ENCODE measurements at regions not wholly inside any gene's neighbourhood (a gene's known extent, or its start where the extent isn't known, plus 50 kb on each side); places are given as distances from the start of the nearest gene placed in this dataset.
A peak's percentile ranks its signal among the peaks of the same experiment; 100 is the strongest.

DNA sequence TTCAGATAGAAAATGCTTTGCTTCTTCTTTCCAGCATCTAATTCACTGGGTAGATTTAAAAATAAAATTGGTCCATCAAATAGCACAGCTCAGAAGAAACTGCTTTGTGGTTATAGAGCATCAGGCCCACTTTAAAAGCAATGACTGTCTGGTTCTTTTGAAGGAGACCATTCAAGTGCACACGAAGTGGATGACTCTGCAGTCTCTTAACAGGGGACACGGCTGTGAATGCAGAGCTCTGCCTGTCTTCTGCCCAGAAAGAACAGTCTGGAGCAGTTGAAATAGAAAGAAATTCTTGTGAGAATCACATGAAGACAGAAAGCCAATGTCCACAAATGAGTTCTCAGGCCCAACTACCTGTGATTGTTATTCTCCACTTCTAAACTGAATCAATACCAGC, 138.7 kb upstream of the PLEKHA5 start:
- Histone ChIP-seq H3F3A (ENCODE audit: insufficient read depth, low read length, poor library complexity, severe bottlenecking) (no peaks in the 10 kb centered on the region), H3K79me2 (replicated peaks; ENCODE audit: insufficient read depth, low read length) (no peaks in the 10 kb centered on the region), H3K9me3 (ENCODE audit: low read length) (no peaks in the 10 kb centered on the region), H3K9ac (ENCODE audit: low read length) (no peak overlapping the region), H4K20me1 (ENCODE audit: insufficient read depth) (no peaks in the 10 kb centered on the region), H3K27ac (ENCODE audit: low read length) (no peak overlapping the region), H3K4me3 (ENCODE audit: low read length) (no peak overlapping the region), H3K36me3 (ENCODE audit: insufficient read depth, low read length) (no peaks in the 10 kb centered on the region), H3K4me2 (ENCODE audit: low read length) (no peak overlapping the region), H2AFZ (ENCODE audit: low read depth, low read length) (no peak overlapping the region), H3K27me3 (ENCODE audit: insufficient read depth, low read depth, low read length) (no peaks in the 10 kb centered on the region), H3K9me2 (ENCODE audit: insufficient read depth, low read length) (no peaks in the 10 kb centered on the region)
- TF ChIP-seq MXI1 (conservative IDR thresholded peaks at IDR 0.05; ENCODE audit: poor library complexity, severe bottlenecking) (no peak), POLR2AphosphoS5 (IDR thresholded peaks at IDR 0.05) (peak; percentile 27)

DNA sequence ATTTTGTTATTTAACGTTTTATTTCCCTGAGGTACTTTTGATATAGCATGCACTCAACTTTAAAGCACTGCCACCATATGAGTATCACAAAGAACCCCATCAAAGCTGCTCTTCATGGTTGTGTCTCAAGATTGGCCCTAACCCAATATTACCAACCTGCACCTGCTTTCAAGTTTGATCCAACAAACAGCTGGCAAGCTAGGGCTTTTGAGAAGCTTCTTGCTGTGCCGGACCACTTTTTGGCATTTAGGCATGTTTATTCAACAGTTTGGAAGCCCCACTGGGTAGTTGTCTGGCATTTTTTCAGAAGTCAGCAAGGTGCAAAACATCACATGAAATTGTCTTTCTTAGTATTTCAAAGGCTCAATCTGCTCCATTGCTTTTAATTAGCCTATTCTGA, 137.2 kb upstream of the PLEKHA5 start:
- Histone ChIP-seq H3F3A (ENCODE audit: insufficient read depth, low read length, poor library complexity, severe bottlenecking) (no peaks in the 10 kb centered on the region), H3K79me2 (replicated peaks; ENCODE audit: insufficient read depth, low read length) (no peaks in the 10 kb centered on the region), H3K9me2 (ENCODE audit: insufficient read depth, low read length) (no peaks in the 10 kb centered on the region), H3K36me3 (ENCODE audit: insufficient read depth, low read length) (no peaks in the 10 kb centered on the region), H3K27me3 (ENCODE audit: insufficient read depth, low read depth, low read length) (no peaks in the 10 kb centered on the region), H3K9ac (ENCODE audit: low read length) (no peak overlapping the region), H3K4me3 (ENCODE audit: low read length) (no peak overlapping the region), H2AFZ (ENCODE audit: low read depth, low read length) (no peak overlapping the region), H3K4me2 (ENCODE audit: low read length) (no peak overlapping the region), H3K27ac (ENCODE audit: low read length) (no peak overlapping the region), H4K20me1 (ENCODE audit: insufficient read depth) (no peaks in the 10 kb centered on the region), H3K9me3 (ENCODE audit: low read length) (no peaks in the 10 kb centered on the region)
- TF ChIP-seq TAF1 (IDR thresholded peaks at IDR 0.05; ENCODE audit: low read depth), result no peak

DNA sequence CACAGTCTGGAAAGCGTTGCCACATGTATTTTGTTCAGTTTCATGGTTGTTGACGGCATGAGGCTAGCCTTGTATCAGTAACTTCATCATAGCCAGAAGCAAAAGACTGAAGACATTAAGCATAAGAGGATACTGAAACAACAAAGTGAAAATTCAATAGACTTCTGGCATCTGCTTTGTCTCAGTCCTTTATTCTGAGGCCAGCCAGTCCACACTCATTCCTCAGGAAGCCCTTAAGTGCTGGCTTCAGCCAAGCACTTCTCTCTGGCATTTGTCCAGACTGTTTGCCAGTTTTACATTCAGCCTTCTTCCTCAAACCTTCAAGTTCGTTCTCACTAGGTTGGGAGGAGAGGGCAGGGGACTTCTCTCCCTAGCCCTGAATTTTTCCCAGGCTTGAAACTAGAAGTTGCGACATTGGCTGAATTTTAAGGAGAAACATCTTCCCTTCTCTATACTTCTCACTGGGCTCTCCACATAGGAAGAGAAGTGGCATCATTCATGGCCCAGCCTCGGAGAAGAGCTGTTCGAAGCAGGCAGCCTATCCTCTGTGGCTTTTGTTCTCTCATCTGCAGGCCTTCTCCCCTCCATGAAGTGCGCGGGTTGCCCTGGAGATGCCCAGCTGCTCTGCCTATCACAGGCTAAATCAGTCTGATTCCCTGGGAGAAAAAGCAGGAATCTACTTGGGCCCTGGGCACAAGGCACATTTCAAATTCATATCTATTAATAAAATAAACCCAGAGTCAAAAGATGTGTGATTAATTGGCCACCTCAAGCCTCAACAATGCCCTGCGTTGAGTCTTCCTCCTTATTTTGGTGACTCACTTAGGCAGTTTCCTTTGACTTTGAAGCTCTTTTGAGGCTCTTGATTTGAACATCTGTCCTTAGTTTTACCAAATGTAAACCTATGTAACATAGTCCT, 130.9 kb upstream of the PLEKHA5 start:
- no peaks in the 10 kb centered on the region for H3K27me3 ChIP-seq (ENCODE audit: insufficient read depth, low read depth, low read length)
- no peak overlapping the region for H3K4me2 ChIP-seq (ENCODE audit: low read length)
- no peak overlapping the region for H3K9ac ChIP-seq (ENCODE audit: low read length)
- no peaks in the 10 kb centered on the region for H4K20me1 ChIP-seq (ENCODE audit: insufficient read depth)
- no peaks in the 10 kb centered on the region for H3K9me3 ChIP-seq (ENCODE audit: low read length)
- H3K36me3 ChIP-seq (ENCODE audit: insufficient read depth, low read length), result no peaks in the 10 kb centered on the region
- H3F3A ChIP-seq (ENCODE audit: insufficient read depth, low read length, poor library complexity, severe bottlenecking), result no peaks in the 10 kb centered on the region
- H2AFZ ChIP-seq (ENCODE audit: low read depth, low read length), result no peak overlapping the region
- no peak overlapping the region for H3K4me3 ChIP-seq (ENCODE audit: low read length)
- no peaks in the 10 kb centered on the region for H3K79me2 ChIP-seq (replicated peaks; ENCODE audit: insufficient read depth, low read length)
- H3K27ac ChIP-seq (ENCODE audit: low read length), result no peak overlapping the region
- TF ChIP-seq RAD21 (conservative IDR thresholded peaks at IDR 0.05) (no peak), MXI1 (conservative IDR thresholded peaks at IDR 0.05; ENCODE audit: poor library complexity, severe bottlenecking) (no peak), POLR2AphosphoS5 (IDR thresholded peaks at IDR 0.05) (no peak), TAF1 (IDR thresholded peaks at IDR 0.05; ENCODE audit: low read depth) (no peak), SMC3 (conservative IDR thresholded peaks at IDR 0.05; ENCODE audit: poor library complexity) (no peak), EP300 (conservative IDR thresholded peaks at IDR 0.05; ENCODE audit: poor library complexity, severe bottlenecking) (no peak), EZH2 (IDR thresholded peaks at IDR 0.05; ENCODE audit: borderline replicate concordance, insufficient read depth, low read length, poor library complexity, severe bottlenecking) (no peak)
- TF ChIP-seq, protein P1, sequence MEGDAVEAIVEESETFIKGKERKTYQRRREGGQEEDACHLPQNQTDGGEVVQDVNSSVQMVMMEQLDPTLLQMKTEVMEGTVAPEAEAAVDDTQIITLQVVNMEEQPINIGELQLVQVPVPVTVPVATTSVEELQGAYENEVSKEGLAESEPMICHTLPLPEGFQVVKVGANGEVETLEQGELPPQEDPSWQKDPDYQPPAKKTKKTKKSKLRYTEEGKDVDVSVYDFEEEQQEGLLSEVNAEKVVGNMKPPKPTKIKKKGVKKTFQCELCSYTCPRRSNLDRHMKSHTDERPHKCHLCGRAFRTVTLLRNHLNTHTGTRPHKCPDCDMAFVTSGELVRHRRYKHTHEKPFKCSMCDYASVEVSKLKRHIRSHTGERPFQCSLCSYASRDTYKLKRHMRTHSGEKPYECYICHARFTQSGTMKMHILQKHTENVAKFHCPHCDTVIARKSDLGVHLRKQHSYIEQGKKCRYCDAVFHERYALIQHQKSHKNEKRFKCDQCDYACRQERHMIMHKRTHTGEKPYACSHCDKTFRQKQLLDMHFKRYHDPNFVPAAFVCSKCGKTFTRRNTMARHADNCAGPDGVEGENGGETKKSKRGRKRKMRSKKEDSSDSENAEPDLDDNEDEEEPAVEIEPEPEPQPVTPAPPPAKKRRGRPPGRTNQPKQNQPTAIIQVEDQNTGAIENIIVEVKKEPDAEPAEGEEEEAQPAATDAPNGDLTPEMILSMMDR (IDR thresholded peaks at IDR 0.05; ENCODE audit: poor library complexity, severe bottlenecking), result no peak
- TF ChIP-seq, protein P2, sequence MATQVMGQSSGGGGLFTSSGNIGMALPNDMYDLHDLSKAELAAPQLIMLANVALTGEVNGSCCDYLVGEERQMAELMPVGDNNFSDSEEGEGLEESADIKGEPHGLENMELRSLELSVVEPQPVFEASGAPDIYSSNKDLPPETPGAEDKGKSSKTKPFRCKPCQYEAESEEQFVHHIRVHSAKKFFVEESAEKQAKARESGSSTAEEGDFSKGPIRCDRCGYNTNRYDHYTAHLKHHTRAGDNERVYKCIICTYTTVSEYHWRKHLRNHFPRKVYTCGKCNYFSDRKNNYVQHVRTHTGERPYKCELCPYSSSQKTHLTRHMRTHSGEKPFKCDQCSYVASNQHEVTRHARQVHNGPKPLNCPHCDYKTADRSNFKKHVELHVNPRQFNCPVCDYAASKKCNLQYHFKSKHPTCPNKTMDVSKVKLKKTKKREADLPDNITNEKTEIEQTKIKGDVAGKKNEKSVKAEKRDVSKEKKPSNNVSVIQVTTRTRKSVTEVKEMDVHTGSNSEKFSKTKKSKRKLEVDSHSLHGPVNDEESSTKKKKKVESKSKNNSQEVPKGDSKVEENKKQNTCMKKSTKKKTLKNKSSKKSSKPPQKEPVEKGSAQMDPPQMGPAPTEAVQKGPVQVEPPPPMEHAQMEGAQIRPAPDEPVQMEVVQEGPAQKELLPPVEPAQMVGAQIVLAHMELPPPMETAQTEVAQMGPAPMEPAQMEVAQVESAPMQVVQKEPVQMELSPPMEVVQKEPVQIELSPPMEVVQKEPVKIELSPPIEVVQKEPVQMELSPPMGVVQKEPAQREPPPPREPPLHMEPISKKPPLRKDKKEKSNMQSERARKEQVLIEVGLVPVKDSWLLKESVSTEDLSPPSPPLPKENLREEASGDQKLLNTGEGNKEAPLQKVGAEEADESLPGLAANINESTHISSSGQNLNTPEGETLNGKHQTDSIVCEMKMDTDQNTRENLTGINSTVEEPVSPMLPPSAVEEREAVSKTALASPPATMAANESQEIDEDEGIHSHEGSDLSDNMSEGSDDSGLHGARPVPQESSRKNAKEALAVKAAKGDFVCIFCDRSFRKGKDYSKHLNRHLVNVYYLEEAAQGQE (IDR thresholded peaks at IDR 0.05; ENCODE audit: borderline replicate concordance), result no peak
- H3K9me2 ChIP-seq (ENCODE audit: insufficient read depth, low read length), result no peaks in the 10 kb centered on the region
